ENCODE measurements at regions not wholly inside any gene's neighbourhood (a gene's known extent, or its start where the extent isn't known, plus 50 kb on each side); places are given as distances from the start of the nearest gene placed in this dataset.

GRCh38 chr1:217327901-217328300 lies 303.0 kb downstream of the GPATCH2 start:
- no peak overlapping the region for H3K4me3 ChIP-seq
- no peaks in the 10 kb centered on the region for H3K9me3 ChIP-seq
- no peaks in the 10 kb centered on the region for H3K36me3 ChIP-seq (ENCODE audit: low read depth)
- DNase-seq (no peak), ATAC-seq (no peak)
- H3K4me1 ChIP-seq (ENCODE audit: low read depth): no peaks in the 10 kb centered on the region
- no peak for TF ChIP-seq CTCF (IDR thresholded peaks at IDR 0.05)
- intact Hi-C loops (cut with DNase I, micrococcal nuclease): no loop called here

- intact Hi-C loops (cut with DNase I, micrococcal nuclease): no loop called here
- Histone ChIP-seq H3K9me3 (no peaks in the 10 kb centered on the region), H3K4me1 (ENCODE audit: low read depth) (no peaks in the 10 kb centered on the region), H3K4me3 (no peak overlapping the region), H3K36me3 (ENCODE audit: low read depth) (no peaks in the 10 kb centered on the region)
- TF ChIP-seq CTCF (IDR thresholded peaks at IDR 0.05): no peak
- ATAC-seq: no peak
- DNase-seq: no peak
These were observed 308.1 kb downstream of the GPATCH2 start for GRCh38 chr1:217322834-217323233.

- Histone ChIP-seq H3K36me3 (ENCODE audit: low read depth) (no peaks in the 10 kb centered on the region), H3K4me1 (ENCODE audit: low read depth) (no peaks in the 10 kb centered on the region), H3K9me3 (no peaks in the 10 kb centered on the region), H3K4me3 (no peak overlapping the region)
- TF ChIP-seq CTCF (IDR thresholded peaks at IDR 0.05): no peak
- ATAC-seq (no peak), DNase-seq (no peak)
- intact Hi-C loops (cut with DNase I, micrococcal nuclease): no loop called here
These were observed 315.5 kb downstream of the GPATCH2 start for GRCh38 chr1:217315346-217315745.

GRCh38 chr1:217313096-217313495 lies 317.8 kb downstream of the GPATCH2 start:
- H3K36me3 ChIP-seq (ENCODE audit: low read depth): no peaks in the 10 kb centered on the region
- H3K4me1 ChIP-seq (ENCODE audit: low read depth): no peaks in the 10 kb centered on the region
- intact Hi-C loops (cut with DNase I, micrococcal nuclease): no loop called here
- ATAC-seq: no peak
- DNase-seq: no peak
- H3K9me3 ChIP-seq: no peaks in the 10 kb centered on the region
- H3K4me3 ChIP-seq: no peak overlapping the region
- no peak for TF ChIP-seq CTCF (IDR thresholded peaks at IDR 0.05)

GRCh38 chr1:217311766-217312165 lies 319.1 kb downstream of the GPATCH2 start:
- DNase-seq (no peak), ATAC-seq (no peak)

More at GRCh38 chr1:217311766-217312165, 319.1 kb downstream of the GPATCH2 start:
- intact Hi-C loops (cut with DNase I, micrococcal nuclease): no loop called here
- Histone ChIP-seq H3K4me3 (no peak overlapping the region), H3K4me1 (ENCODE audit: low read depth) (no peaks in the 10 kb centered on the region), H3K9me3 (no peaks in the 10 kb centered on the region), H3K36me3 (ENCODE audit: low read depth) (no peaks in the 10 kb centered on the region)
- no peak for TF ChIP-seq CTCF (IDR thresholded peaks at IDR 0.05)

Measured in mucosa of descending colon (tissue), 3 donors.